Stomach (tissue), 4 donors: ENCODE measurements at regions not wholly inside any gene's neighbourhood (a gene's known extent, or its start where the extent isn't known, plus 50 kb on each side); places are given as distances from the start of the nearest gene placed in this dataset.

Experiments used
- EP300 ChIP-seq: sonication (generic); formaldehyde crosslinking; IDR thresholded peaks from one replicate; pipeline ENCODE4 v1.6.1; 2017; ENCODE audit warnings: antibody characterized with exemption
- POLR2A ChIP-seq, 4 donors: fragments of 450-650 bp; IDR thresholded peaks; one replicate each; pipeline ENCODE4 v1.6.1; 2016; ENCODE audit warnings: antibody characterized with exemption in 4 of 4, control low read depth in 2 of 4, mild to moderate bottlenecking in 1 of 4, moderate library complexity in 1 of 4

DNA sequence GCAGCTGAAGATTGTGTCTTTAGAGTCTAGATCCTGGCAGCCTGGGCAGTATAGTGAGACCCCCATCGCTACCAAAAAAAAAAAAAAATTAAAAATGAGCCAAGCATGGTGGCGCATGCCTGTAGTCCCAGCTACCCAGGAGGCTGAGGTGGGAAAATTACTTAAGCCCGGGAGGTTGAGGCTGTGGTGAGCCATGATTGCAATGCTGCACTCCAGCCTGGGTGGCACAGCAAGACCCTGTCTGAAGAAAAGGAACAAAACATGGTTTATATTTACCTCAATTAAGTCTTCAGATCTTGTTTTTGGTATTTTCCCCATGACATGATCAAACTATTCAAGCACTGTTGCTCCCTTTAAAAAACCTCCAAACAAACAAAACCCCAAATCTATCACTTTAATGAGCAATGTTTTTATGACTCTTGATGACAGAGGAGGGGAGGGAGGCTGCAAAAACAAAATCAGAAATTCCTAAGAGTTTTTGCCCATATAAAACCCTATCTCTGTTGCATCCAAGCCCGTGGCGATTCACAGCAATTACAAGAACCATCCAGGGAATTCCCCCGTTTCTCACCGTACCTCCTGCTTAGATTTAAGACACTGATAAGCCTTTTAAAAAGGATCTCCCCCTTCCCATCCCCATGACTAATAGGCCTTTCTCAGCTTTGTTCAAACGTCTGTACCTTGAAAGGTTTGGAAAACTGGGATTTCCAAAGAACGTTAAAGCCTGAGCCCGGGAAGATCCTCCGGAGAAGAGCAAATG lies 259.9 kb downstream of the BMP7 start:
- no peak for TF ChIP-seq EP300
- TF ChIP-seq POLR2A (IDR thresholded peaks at IDR 0.05): no peak
